ENCODE measurements at regions not wholly inside any gene's neighbourhood (a gene's known extent, or its start where the extent isn't known, plus 50 kb on each side); places are given as distances from the start of the nearest gene placed in this dataset.

DNA sequence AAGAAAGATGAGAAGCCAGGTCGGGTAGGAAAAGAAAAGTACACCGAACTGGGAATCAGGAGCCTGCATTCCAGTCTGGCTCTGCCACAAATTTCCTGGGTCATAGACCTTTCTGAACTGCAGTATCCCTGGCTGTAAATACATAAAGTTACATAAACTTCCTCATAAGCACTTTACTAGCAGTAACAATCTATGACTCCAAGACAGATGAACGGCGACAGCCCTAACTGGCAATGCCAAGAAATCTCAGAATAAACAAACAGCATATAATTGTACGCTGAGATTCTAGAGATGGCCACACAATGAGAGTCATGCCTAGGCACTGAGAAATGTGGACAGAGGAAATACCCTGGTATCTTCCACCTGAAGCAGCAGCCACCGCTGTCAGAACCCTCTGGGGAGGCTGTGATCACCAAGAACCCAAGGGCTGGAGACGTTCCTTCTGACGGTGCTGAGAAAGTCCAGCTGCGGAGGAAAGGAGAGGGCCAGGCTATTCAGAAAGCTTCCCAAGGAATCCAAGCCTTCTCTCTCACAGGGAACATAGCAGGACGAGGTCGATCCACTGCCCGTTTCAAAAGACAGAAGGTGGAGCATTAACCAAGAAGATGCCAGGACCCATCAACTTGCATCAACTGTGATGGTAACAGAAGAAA is 89.3 kb upstream of the SLC66A3 start (continued):
- TF ChIP-seq EZH2 (IDR thresholded peaks at IDR 0.05): no peak
- TF ChIP-seq POLR2AphosphoS5 (IDR thresholded peaks at IDR 0.05; ENCODE audit: low read depth, low read length): no peak
- TF ChIP-seq CEBPB (IDR thresholded peaks at IDR 0.05; ENCODE audit: low read depth): no peak
- TF ChIP-seq POLR2A (IDR thresholded peaks at IDR 0.05; ENCODE audit: borderline replicate concordance, extremely low read depth, insufficient read depth, insufficient read length): no peak
- no peak for TF ChIP-seq CBX3 (IDR thresholded peaks at IDR 0.05; ENCODE audit: low read depth)
- TF ChIP-seq YY1 (IDR thresholded peaks at IDR 0.05; ENCODE audit: extremely low read depth, insufficient replicate concordance, low read depth, low read length): no peak
- TF ChIP-seq EGR1 (IDR thresholded peaks at IDR 0.05; ENCODE audit: low read depth): no peak
- TF ChIP-seq, protein P1, sequence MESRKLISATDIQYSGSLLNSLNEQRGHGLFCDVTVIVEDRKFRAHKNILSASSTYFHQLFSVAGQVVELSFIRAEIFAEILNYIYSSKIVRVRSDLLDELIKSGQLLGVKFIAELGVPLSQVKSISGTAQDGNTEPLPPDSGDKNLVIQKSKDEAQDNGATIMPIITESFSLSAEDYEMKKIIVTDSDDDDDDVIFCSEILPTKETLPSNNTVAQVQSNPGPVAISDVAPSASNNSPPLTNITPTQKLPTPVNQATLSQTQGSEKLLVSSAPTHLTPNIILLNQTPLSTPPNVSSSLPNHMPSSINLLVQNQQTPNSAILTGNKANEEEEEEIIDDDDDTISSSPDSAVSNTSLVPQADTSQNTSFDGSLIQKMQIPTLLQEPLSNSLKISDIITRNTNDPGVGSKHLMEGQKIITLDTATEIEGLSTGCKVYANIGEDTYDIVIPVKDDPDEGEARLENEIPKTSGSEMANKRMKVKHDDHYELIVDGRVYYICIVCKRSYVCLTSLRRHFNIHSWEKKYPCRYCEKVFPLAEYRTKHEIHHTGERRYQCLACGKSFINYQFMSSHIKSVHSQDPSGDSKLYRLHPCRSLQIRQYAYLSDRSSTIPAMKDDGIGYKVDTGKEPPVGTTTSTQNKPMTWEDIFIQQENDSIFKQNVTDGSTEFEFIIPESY (IDR thresholded peaks at IDR 0.05; ENCODE audit: extremely low read depth, insufficient replicate concordance, low read length): no peak

DNA sequence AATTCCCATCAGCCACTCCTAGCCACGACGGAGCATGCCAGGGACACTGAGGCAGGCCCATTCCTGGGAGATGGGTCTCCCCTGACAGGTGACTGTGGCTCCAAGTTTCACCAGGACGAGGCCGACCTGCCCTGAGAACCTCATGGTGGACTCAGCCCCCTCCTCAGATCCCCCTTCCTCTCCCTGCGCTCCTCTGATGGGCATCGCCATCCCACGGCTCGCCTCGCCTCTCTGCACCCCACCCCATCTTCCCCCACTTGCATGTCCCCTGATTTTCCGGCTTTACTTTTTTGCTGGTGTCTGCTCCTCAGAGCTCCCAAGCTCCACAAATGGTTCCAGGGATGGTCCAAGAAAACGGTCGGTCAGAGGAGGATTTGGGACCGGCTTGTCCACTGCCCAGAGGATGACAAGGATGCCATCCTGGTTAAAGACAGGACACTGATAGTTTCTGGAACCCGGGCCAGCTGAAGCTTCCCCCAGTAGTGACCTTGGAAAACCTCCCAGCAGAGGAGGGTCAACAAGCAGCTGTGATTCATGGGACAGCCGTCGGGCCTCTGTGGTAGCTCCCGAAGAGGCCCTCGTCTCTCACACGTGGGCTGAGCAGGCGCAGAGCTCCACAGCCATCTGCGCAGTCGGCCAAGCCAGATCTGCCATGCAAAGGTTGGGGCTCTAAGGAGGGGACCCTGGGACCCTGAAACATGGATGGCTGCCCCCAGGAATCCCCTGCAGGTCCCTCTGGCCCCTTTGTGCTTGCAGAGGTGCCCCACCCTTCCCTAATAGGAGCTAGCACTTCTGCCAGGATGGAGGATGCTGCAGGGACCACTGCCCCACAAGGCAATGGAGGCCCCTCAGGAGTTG is 87.8 kb upstream of the SLC66A3 start:
- Histone ChIP-seq H4K20me1 (ENCODE audit: insufficient read depth) (no peaks in the 10 kb centered on the region), H3K27me3 (ENCODE audit: insufficient read depth, low read length) (no peaks in the 10 kb centered on the region), H3K9me3 (ENCODE audit: control insufficient read depth in 1 of 2, insufficient read depth in 1 of 2, low read depth in 1 of 2, low read length in 2 of 2) (no peaks in the 10 kb centered on the region), H3K27ac (ENCODE audit: low read depth, low read length) (no peak overlapping the region), H3K9ac (ENCODE audit: low read length) (no peak overlapping the region), H3K79me2 (ENCODE audit: insufficient read depth, low read length) (no peaks in the 10 kb centered on the region), H2AFZ (ENCODE audit: low read depth, low read length, poor library complexity, severe bottlenecking) (no peak overlapping the region), H3K36me3 (ENCODE audit: control insufficient read depth in 1 of 2, insufficient read depth in 2 of 2, low read length in 2 of 2) (no peaks in the 10 kb centered on the region), H3K4me3 (replicated peaks in 1 of 2; ENCODE audit: low read depth in 1 of 2, low read length in 2 of 2) (no peak overlapping the region), H3K4me2 (ENCODE audit: low read length) (no peak overlapping the region), H3K9me2 (ENCODE audit: insufficient read depth) (no peaks in the 10 kb centered on the region), H3K4me1 (ENCODE audit: control insufficient read depth in 1 of 2, insufficient read depth in 2 of 2, low read length in 2 of 2) (peaks cover 0 to 10% of the 10 kb centered on the region in 2 experiments; a peak in 1 of 4 replicates)
- ChIA-PET POLR2A (no interaction called here), RAD21 (ENCODE audit: low non-redundant PET in 1 of 2, low total read pairs in 2 of 2, uncharacterized antibody in 2 of 2, unreplicated experiment in 2 of 2) (no interaction called here), CTCF (no interaction called here)
- no TSS peak for BruUV-seq (replicated peaks)
- no peak for ATAC-seq
- no peak for DNase-seq (ENCODE audit: low read depth, low spot score)
- intact Hi-C loops (cut with micrococcal nuclease): no loop called here
- TF ChIP-seq YY1 (IDR thresholded peaks at IDR 0.05; ENCODE audit: extremely low read depth, insufficient replicate concordance, low read depth, low read length) (no peak), EZH2 (IDR thresholded peaks at IDR 0.05) (no peak), TCF7L2 (IDR thresholded peaks at IDR 0.05; ENCODE audit: borderline replicate concordance, extremely low read depth, insufficient read depth, insufficient read length) (no peak), SP1 (IDR thresholded peaks at IDR 0.05; ENCODE audit: low read depth) (no peak), CEBPB (IDR thresholded peaks at IDR 0.05; ENCODE audit: low read depth) (no peak), CBX3 (IDR thresholded peaks at IDR 0.05; ENCODE audit: low read depth) (no peak)
- TF ChIP-seq, protein P1 (IDR thresholded peaks at IDR 0.05; ENCODE audit: extremely low read depth, insufficient replicate concordance, low read length): no peak
